NCI-H1694 treated with DMSO at 0.1 percent for 48 hours (cell line): ENCODE measurements at regions not wholly inside any gene's neighbourhood (a gene's known extent, or its start where the extent isn't known, plus 50 kb on each side); places are given as distances from the start of the nearest gene placed in this dataset.

ENCODE experiments used
- DNase-seq: peaks from one replicate; lab custom pipeline; 2025; lab: John Stamatoyannopoulos, UW

DNA sequence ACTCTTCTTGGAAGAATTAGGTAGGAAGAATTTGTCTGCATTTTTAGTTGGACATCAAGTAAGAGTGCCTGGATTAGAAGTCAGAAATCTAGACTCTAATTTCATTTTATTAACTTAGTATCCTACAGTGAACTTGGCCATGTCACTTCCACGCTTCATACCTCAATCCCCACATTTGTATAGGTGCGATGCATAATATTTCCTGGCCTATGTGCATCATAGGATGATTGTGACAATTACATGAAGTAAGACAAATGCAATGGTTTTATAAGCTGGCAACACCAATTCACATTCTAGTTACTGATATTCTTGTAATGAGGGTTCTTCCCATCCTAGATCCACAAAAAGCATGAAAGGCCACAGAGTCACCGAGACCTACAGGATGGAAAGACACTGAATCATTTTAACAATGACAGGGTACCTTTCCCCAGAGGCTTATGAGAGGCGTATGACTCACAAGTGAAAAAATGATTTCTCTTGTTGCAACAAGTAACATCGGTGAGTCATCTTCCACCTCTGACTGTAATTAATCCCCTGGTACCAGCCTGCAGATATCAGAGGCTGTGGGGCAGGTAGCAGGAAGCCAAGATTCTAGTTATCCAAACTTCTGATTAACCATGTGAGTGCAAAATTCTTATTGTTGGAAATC is 56.0 kb upstream of the OR5AK2 start:
- no peak for DNase-seq

DNA sequence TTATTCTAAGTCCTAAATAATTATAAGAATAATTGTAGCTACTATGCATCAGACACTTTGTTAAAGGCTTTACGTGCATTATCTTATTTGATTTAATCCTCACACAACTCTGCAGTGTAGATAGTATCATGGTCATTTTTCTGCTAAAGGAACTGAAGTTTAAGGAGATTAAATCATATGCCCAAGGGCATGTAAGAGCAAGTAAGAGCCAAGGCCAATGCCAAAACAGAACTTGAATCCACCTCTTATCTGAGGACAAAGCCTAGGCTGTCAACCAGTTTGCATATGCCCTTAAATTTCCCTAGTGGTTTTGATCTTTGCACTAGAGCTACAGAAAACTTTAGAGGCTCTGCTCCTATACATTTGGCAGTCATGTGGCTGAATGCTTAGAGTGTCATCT is 65.6 kb upstream of the OR5AK2 start:
- DNase-seq = no peak

DNA sequence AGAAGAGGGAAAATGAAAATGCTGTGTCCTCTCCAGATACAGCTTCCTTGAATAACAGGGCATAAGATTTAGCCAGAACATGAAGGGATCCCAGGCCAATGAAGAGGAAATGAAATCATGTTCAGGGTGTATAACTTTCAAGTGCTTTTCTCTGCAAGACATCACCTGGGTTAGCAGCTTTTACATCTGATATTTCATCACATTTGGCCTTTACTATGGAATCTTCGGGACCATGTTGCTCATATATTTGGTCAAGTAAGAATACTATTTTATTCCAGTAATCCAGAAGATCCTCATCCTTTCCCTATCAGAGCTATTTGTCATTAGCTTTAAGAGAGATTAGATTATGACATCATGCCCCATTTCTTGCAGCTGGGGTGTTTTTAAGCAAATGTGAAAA is 66.3 kb upstream of the OR5AK2 start:
- no peak for DNase-seq

DNA sequence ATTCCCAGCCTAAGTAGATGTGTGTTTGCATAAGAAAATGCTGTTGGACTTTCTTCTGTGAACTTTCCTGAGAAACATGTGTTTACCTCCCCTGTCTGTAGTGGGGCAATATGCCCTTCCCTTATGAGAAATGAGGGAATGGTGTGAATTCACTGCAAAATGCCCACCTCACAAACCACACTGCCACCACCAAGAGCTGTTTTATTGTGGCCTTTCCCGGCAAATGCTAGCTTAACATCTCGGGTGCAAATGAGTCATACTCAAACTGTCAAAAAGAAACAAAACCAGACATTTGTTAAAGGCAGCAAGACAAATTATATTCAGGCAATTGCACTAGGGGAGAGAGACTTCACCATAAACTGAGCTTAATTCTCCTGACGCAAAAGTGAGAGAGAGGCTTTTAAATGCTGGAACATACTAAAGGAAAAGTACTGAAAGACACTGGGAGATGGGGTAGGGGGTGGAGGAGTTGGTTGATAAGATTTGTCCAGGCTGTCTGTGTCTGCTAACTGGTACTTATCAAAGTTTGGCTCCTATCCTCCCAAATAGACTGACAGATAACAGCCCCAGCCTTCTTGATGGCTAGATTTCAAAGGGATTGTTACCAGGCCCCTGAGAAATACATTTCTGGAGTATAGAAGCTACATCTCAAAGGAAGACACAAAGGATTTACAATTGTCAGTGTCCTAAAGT is 70.9 kb upstream of the OR5AK2 start:
- DNase-seq = no peak

DNA sequence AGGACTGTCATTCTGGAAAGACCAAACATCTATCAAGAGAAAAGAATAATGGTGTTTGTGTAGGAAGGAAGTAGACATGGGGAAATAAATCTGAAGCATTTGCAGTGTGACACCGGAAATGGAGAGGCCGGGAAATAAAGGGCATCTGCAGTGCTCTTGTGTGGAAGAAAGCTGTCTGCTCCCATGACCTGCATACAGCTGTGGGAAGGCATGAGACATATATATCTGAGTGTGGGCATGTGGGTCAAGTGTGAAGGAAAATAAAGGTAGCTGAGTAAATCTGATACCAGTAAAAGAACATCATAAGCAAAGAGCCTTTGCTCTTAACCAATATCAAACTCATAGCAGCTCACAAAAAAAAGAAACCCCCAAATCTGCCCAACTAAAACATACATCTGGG is 72.1 kb upstream of the OR5AK2 start:
- no peak for DNase-seq

DNA sequence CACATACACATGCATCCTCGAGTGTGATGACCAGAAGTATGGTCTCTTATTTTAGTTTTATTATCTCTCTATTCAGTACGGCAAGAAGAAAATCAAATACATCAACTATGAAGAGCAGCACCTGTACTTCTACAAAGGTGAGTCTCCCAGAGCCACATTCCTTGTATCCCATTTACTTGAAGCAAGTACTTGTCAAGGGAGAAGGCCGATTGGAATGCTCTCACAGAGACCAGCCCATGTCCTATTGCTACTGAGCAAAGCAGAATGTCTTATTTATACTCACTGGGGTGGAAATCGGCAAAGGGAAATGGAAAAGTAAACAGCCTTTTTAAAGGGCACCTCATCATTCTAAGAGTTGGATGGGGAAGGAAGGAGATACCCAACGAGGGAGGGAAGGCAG is 72.6 kb upstream of the OR5AK2 start:
- DNase-seq = no peak

DNA sequence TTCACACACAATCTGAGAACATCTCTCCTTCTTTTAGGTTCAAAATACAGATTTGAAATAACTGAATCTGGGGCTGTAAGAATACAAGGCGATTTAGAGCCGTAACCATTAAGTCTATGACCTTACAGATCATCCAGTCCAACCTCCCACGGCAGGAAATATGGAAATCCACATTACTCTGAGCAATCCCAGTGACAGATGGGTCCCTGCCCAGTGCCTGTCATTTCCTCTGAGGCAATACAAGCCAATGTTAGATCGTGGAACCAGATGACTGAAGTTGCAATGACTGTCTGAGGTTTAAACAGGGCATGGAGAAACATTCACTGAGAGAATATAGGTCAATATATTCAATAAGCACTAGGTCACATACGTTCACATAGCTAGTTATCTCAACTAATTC is 77.4 kb upstream of the OR5AK2 start:
- no peak for DNase-seq

DNA sequence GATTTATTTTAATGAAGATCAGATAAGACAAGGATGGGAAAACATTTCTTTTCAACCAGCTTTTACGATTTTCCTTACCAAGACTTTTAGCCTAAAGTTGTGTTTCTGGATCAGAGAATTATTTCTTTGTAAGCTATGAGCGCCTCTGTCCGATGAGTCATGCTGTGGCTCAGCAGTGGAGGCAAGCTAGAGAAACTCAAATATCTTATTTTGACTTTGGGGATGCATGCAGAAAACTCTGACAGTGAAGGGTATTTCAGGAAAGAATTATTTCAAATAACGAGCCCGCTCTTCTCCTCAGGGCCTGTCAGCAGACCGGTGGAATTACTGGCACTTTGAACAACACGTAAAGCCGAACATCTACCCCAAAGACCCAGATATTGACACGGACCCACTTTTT is 77.9 kb upstream of the OR5AK2 start:
- no peak for DNase-seq

DNA sequence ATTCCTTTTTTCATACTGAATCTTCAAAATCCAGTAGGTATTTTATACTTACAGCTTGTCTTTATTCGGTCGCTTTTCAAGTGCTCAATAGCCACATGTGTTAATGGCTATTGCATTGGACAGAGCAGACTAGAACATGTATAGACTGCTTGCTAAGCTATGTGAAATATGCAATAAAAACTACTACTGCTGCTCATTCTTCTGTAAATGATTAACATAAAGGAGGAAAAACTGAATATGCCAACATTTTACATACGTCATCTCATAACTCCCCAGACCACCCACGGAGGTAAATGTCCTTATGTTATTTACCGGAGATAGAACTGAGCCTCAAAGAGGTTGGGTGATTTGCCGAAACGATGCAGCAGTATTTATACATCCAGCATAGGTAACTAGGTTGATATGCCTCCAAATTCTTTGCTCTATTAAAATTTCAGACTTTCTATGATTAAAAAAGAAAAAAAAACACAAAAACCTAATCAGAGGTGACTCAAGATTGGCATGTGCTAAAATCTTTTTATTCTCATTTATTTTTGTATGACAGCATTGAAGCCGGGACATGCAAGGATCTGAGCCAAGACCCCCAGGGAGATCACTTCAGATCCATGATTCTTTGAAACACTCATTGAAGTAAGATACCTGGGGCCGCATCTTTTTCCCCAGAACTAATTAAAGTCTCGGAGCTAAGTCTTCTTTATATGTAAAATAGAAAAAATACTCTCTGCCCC is 78.5 kb upstream of the OR5AK2 start:
- no peak for DNase-seq

DNA sequence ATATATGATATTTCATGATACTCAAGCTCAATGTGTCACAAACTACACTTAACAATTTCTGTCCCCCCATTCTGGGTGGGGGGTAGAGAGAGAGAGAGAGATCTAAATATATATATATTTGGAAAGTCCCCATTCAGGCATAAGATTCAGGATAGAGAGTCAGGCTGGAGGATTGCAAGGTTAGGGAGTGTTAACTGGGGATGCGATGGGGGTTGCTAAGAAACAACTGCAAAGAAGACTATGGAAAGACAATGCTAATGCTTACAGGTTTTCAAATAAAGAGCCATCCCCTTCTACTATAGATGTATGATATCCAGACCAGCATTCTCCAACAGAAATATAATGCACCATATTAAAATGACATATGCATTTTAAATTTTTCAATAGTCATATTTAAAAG is 79.2 kb upstream of the OR5AK2 start:
- no peak for DNase-seq

DNA sequence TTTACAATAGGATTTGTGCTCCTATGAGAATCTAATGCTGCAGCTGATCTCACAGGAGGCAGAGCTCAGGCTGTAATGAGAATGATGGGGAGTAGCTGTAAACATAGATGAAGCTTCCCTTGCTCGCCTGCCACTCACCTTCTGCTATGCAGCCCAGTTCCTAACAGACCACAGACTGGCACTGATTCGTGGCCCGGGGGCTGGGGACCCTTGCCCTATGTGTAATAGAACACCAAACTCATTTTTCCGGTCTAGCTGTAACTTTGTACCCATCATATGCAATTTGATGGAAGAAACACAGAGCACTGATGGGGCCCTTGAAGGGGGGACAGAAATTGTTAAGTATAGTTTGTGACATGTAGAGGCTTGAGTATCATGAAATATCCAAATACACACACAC is 79.6 kb upstream of the OR5AK2 start:
- no peak for DNase-seq

DNA sequence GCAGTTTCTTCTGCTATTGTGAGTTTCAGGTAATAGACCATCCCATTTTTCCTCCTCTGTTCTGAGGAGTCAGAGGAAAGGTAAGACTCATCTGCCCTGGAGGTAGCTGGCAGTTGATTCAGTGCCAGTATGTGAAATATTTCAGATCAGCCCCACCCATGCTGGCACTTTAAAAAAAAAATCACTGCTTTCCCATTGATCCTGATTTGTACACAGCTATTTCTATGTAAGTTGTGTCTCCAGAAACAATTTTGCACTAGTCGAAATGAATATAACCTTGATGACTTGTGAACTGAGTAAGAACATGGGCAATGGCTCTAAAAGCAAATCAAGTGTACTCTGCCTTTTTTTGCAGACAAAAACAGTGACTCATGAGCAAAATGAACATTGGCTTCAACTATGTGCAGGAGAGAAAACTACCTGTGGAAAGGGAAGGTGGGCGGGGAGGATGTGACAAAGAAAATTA is 82.0 kb upstream of the OR5AK2 start:
- DNase-seq = no peak

DNA sequence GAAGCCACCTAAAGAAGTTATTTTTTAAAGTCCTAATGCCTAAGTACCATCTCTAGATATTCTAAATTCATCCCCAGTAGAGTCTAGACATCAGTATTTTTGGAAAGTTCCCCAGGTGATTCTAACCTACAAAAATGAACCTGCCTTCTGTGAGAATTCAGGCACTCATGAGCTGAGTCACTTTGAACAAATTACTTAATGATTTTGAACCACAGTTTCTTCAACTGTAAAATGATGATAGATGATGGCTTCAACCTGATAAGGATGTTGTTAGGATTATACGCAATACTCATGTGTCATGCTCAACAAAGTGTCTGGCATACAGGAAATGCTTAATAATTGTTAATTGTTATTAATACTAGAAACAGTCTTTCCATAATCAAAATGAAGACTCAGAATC is 82.8 kb upstream of the OR5AK2 start:
- DNase-seq = no peak

DNA sequence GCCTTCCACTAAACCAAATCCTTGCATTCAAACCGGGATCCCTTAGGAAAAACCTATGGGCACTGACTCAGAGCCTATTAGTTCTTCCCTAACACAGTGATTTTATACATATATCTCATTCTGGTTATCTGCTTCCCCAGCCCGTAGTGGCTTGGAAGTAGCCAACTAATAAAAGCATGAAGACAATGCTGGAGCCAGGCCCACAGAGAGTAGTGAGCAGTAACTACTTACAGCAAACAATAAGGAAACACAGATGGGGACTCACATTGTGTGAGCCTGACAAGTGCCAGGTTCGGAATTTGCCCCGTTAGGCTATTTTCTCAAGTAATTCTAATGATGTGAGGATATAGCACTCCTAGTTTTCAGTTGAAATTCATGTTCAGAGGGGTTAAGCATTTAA is 83.3 kb upstream of the OR5AK2 start:
- DNase-seq = no peak

DNA sequence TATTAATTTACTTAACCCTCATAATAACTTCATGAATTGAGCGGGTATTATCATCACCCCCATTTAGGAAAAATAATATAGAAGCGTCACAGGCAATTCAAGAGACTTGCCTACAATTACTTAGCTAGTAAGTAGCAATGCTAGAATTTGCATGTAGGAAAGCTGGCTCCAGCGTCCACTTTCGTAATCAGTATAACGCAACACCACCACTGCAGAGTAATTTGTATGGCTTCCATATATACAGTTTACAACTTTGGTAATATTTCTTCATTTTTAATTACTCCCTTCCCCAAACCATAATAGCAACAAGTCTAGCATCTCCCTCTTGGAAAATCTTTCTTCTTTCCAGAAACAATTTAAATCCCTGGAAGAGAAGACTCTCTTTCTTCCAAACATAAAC is 89.9 kb upstream of the OR5AK2 start:
- DNase-seq = no peak

DNA sequence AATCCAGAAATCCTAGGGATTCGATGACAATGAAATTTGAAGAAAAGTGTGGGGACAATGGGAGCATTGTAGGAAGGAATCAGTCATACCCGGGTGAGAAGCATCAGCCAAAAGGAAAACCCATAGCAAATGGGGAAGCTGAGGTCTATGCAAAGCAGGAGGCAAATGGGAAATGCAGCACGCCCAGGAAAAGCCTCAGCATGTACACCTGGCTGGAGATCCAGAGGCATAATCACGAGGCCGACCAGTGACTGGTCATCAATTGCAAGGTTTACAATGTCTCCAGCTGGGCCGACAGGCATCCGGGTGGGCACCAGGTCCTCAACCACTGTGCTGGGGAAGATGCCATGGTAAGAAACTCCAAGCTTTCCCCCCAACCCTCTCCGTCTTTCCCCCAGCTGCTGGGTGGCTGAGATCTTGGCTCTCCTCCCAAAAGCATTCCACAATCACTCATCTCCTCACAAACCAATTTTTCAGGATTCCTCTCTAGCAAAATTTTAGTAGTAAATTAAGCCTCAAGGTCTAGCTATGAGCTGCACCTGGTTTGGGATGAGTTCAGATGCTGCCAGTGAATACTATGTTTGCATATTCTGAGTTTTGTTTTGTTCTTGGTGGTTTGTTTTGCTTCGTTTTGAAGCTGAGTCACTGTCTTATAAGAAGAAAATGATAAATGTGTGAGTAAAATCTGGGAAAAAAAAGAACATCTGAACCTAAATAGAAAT is 98.0 kb upstream of the OR5AK2 start:
- DNase-seq = no peak

DNA sequence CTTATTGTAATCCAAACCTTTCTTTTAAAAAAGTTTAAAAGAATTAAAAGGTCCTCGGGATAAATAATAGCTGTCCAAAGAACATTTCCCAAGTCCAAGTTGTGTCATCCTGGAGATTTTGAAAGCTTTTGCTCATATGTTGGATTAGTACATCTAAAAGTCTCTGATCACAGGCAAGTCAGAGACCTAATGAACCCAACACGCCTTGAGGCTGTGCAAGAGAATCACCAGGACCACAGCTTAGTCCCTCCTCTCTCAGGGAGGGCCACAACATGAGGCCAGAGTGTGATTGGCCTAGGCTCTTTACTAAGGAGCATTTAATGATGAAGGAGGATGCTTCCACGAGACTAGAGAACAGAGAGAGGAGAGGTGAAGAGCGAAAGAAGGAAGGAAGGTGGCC is 98.7 kb upstream of the OR5AK2 start:
- no peak for DNase-seq

DNA sequence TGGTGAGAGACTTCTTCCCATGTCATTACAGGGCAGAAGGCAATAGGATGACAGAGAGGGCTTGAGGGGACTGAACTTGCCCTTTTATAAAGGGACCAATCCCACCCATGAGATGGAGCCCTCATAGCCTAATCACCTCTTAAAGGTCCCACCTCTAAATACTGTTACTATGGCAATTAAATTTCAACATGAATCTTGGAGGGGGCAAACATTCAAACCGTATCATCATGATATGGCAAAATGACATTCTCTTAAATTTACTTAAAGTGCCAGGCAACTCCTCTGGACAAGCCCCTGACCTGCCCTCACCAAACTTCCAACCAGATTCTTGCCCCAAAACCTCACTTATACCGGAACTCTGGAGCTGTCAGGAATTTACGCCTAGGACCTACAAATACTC is 100.8 kb upstream of the OR5AK2 start:
- DNase-seq = no peak

DNA sequence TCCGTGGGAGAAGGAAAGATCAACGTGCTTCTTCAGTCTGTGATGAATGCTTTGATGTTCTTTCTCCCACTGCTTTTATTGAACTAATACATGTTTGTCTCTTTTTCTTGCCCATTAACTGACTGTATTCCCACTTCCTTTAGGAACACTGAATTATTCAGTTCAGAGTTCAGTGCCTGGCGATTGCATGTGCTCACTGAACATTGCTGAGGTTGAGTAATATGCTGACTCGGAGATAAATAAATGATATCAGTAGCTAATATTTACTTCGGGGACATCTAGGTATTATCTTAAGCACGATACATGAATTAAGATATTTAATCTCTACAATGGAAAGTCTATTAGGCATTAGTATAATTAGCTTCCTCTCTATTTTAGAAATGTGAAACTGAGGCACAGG is 102.3 kb upstream of the OR5AK2 start:
- DNase-seq = no peak

DNA sequence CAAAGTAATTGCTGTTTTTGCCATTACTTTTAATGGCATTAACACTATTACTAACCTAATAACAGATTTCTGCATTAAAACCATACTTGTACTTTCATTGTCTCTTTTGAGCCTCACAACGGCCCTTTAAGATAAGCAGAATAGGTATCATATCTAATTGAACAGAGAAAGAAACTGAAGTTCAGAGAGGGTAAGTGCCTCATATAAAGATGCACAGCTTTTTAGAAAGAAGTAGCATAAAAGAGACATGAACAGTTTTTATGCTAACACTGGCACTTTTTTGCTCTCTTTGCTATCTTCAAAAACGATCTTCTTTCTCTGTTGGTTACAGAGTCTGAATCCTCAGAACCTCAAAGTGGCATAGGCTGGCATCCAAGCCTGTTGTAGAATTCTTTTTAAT is 102.9 kb upstream of the OR5AK2 start:
- DNase-seq = no peak

DNA sequence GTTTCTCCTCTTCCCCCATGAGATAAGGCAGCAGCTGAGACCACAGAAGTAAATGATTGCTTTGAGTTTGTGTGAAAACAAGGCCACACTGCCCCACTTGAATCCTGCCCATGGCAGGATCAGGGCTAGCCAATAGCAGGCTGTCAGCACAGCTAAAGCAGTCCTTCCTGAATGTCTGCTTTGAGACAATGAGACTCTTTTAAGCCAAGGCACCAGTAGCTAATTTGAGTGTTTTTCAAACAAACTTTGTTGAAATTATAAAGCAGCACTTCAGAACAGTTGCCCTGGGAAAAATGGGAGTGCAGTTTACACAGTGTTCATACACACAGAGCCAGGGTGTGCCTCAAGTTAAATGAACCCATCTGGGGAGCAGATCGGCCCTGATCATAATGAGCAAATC is 103.5 kb upstream of the OR5AK2 start:
- DNase-seq = no peak

DNA sequence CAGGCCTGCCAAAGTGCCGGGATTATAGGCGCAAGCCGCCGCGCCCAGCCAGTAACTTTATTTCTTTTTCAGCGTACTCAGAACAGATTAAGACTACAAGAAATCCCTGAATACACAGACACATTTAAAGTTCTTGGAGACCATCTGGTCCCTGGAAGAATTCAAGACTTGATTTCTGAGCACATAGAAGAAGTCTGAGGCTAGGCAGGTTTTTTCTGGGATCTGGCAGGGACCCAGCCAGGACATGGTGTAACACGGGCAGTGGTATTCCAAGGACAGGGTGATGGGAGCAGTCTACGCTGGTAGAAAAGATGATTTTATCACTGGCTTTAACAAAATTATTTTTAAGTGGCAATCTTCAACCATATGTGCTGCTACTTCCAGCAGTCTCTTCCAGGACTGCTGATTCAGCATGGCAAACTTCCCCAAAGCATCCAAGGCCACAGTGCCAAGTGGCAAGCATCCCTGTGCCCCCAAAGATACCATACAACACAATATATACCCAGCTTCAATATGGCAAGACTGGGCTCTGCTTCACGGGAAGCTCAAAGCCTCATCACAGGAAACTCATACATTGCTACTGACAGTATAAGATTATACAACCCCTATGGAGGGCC is 105.2 kb upstream of the OR5AK2 start:
- no peak for DNase-seq
